ENCODE measurements at regions not wholly inside any gene's neighbourhood (a gene's known extent, or its start where the extent isn't known, plus 50 kb on each side); places are given as distances from the start of the nearest gene placed in this dataset.

- Histone ChIP-seq H3K79me2 (ENCODE audit: low read length) (no peaks in the 10 kb centered on the region), H3K4me1 (ENCODE audit: insufficient read depth, low read length) (peaks cover 16% of the 10 kb centered on the region), H3K27ac (ENCODE audit: low read length) (no peak overlapping the region), H3K36me3 (ENCODE audit: low read depth, low read length) (no peaks in the 10 kb centered on the region), H4K20me1 (ENCODE audit: low read length) (no peaks in the 10 kb centered on the region), H3F3A (ENCODE audit: low read length, unreplicated experiment) (no peaks in the 10 kb centered on the region), H3K9ac (ENCODE audit: low read length) (no peak overlapping the region), H3K4me2 (ENCODE audit: low read length) (peak overlapping the region; percentile 62), H3K27me3 (ENCODE audit: low read length) (no peaks in the 10 kb centered on the region), H3K4me3 (ENCODE audit: low read length) (no peak overlapping the region), H2AFZ (ENCODE audit: low read length) (peak overlapping the region; percentile 40), H3K9me2 (replicated peaks; ENCODE audit: low read length) (no peaks in the 10 kb centered on the region), H3K9me3 (ENCODE audit: low read length) (no peaks in the 10 kb centered on the region)
- ATAC-seq (peak; percentile 33; the same call in 1 of the 2 replicates), DNase-seq (peak; percentile 46)
- POLR2A ChIA-PET (ENCODE audit: unreplicated experiment) = no interaction called here
- CTCF ChIA-PET = no interaction called here
- intact Hi-C loops (cut with micrococcal nuclease) = no loop called here
- no TSS peak for BruUV-seq (replicated peaks)
- TF ChIP-seq EZH2 (IDR thresholded peaks at IDR 0.05; ENCODE audit: low read length, unreplicated experiment) (no peak), EZH2phosphoT487 (IDR thresholded peaks at IDR 0.05; ENCODE audit: borderline replicate concordance, low read length) (no peak)
- TF ChIP-seq, protein P1, sequence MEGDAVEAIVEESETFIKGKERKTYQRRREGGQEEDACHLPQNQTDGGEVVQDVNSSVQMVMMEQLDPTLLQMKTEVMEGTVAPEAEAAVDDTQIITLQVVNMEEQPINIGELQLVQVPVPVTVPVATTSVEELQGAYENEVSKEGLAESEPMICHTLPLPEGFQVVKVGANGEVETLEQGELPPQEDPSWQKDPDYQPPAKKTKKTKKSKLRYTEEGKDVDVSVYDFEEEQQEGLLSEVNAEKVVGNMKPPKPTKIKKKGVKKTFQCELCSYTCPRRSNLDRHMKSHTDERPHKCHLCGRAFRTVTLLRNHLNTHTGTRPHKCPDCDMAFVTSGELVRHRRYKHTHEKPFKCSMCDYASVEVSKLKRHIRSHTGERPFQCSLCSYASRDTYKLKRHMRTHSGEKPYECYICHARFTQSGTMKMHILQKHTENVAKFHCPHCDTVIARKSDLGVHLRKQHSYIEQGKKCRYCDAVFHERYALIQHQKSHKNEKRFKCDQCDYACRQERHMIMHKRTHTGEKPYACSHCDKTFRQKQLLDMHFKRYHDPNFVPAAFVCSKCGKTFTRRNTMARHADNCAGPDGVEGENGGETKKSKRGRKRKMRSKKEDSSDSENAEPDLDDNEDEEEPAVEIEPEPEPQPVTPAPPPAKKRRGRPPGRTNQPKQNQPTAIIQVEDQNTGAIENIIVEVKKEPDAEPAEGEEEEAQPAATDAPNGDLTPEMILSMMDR (conservative IDR thresholded peaks at IDR 0.05; ENCODE audit: low read depth, low read length) = no peak
Measured at GRCh38 chr14:100673085-100673806, 53.4 kb upstream of the DLK1 start.

DNA sequence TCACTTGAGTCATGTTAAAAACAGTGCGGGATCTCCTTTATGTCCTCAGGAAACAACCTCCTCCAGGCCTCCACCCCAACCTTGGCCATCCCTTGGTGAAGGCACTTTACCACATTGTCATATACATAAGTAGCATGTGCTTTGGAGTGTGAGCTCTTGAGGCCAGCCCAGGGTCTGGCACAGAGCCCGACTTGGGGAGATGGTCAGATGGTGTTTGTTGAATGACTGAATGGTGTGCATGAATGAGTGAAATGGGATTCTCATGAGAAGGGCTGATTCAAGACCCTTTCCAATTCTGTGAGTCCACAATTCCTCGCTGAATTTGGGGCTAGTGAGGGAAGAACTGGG is 52.9 kb upstream of the DLK1 start:
- H2AFZ ChIP-seq (ENCODE audit: low read length) = no peak overlapping the region
- no peak for TF ChIP-seq EZH2 (IDR thresholded peaks at IDR 0.05; ENCODE audit: low read length, unreplicated experiment)
- no peak for TF ChIP-seq EZH2phosphoT487 (IDR thresholded peaks at IDR 0.05; ENCODE audit: borderline replicate concordance, low read length)
- TF ChIP-seq, protein P1 (conservative IDR thresholded peaks at IDR 0.05; ENCODE audit: low read depth, low read length) = no peak
- no peak overlapping the region for H3K27ac ChIP-seq (ENCODE audit: low read length)
- H3F3A ChIP-seq (ENCODE audit: low read length, unreplicated experiment) = no peaks in the 10 kb centered on the region
- no peak for DNase-seq
- no peak overlapping the region for H3K4me2 ChIP-seq (ENCODE audit: low read length)
- BruUV-seq (replicated peaks) = no TSS peak
- H3K4me1 ChIP-seq (ENCODE audit: insufficient read depth, low read length) = peaks cover 16% of the 10 kb centered on the region
- ChIA-PET POLR2A (ENCODE audit: unreplicated experiment) (no interaction called here), CTCF (no interaction called here)
- H3K36me3 ChIP-seq (ENCODE audit: low read depth, low read length) = no peaks in the 10 kb centered on the region
- no peaks in the 10 kb centered on the region for H3K27me3 ChIP-seq (ENCODE audit: low read length)
- no peak overlapping the region for H3K4me3 ChIP-seq (ENCODE audit: low read length)
- H3K9me2 ChIP-seq (replicated peaks; ENCODE audit: low read length) = no peaks in the 10 kb centered on the region
- H3K9ac ChIP-seq (ENCODE audit: low read length) = no peak overlapping the region
- ATAC-seq = no peak
- H3K9me3 ChIP-seq (ENCODE audit: low read length) = no peaks in the 10 kb centered on the region
- H4K20me1 ChIP-seq (ENCODE audit: low read length) = no peaks in the 10 kb centered on the region
- H3K79me2 ChIP-seq (ENCODE audit: low read length) = no peaks in the 10 kb centered on the region
- intact Hi-C loops (cut with micrococcal nuclease) = no loop called here

- ATAC-seq = no peak
- intact Hi-C loops (cut with micrococcal nuclease) = no loop called here
- Histone ChIP-seq H3K4me2 (ENCODE audit: low read length) (no peak overlapping the region), H4K20me1 (ENCODE audit: low read length) (no peaks in the 10 kb centered on the region), H3K4me3 (ENCODE audit: low read length) (no peak overlapping the region), H3K9me2 (replicated peaks; ENCODE audit: low read length) (no peaks in the 10 kb centered on the region), H3K9me3 (ENCODE audit: low read length) (no peaks in the 10 kb centered on the region), H3K9ac (ENCODE audit: low read length) (no peak overlapping the region), H3K27ac (ENCODE audit: low read length) (no peak overlapping the region), H3K27me3 (ENCODE audit: low read length) (no peaks in the 10 kb centered on the region), H2AFZ (ENCODE audit: low read length) (no peak overlapping the region), H3K36me3 (ENCODE audit: low read depth, low read length) (no peaks in the 10 kb centered on the region), H3K4me1 (ENCODE audit: insufficient read depth, low read length) (peaks cover 16% of the 10 kb centered on the region), H3K79me2 (ENCODE audit: low read length) (no peaks in the 10 kb centered on the region), H3F3A (ENCODE audit: low read length, unreplicated experiment) (no peaks in the 10 kb centered on the region)
- DNase-seq = no peak
- no peak for TF ChIP-seq EZH2 (IDR thresholded peaks at IDR 0.05; ENCODE audit: low read length, unreplicated experiment)
- TF ChIP-seq, protein P1 (conservative IDR thresholded peaks at IDR 0.05; ENCODE audit: low read depth, low read length) = no peak
- TF ChIP-seq EZH2phosphoT487 (IDR thresholded peaks at IDR 0.05; ENCODE audit: borderline replicate concordance, low read length) = no peak
- BruUV-seq (replicated peaks) = no TSS peak
- ChIA-PET CTCF (no interaction called here), POLR2A (ENCODE audit: unreplicated experiment) (no interaction called here)
Measured at GRCh38 chr14:100674428-100674827, 52.3 kb upstream of the DLK1 start.
